ENCODE measurements at regions not wholly inside any gene's neighbourhood (a gene's known extent, or its start where the extent isn't known, plus 50 kb on each side); places are given as distances from the start of the nearest gene placed in this dataset.
"Not testable (repeated sequence)": the region's sequence is repeated elsewhere in the genome, so short reads cannot be mapped to it uniquely, and the experiment has no call there.

DNA sequence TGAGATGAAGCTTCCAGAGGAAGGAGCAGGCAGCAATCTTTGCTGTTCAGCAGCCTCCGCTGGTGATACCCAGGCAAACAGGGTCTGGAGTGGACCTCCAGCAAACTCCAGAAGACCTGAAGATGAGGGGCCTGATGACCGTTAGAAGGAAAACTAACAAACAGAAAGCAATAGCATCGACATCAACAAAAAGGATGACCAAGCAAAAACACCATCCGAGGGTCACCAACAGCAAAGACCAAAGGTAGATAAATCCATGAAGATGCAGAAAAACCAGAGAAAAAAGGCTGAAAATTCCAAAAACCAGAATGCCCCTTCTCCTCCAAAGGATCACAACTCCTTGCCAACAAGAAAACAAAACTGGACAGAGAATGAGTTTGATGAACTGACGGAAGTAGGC lies 235.9 kb upstream of the NSMCE3 start:
- not testable (repeated sequence) for H3K4me3 Mint-ChIP-seq; H3K36me3 Mint-ChIP-seq; DNase-seq; H3K4me1 Mint-ChIP-seq; H3K27ac Mint-ChIP-seq; ATAC-seq (ENCODE audit: low read depth in 2 of 2); H3K27me3 Mint-ChIP-seq
- peaks cover 6 to 38% (median 18%) of the 10 kb centered on the region in 7 donors for H3K9me3 Mint-ChIP-seq

DNA sequence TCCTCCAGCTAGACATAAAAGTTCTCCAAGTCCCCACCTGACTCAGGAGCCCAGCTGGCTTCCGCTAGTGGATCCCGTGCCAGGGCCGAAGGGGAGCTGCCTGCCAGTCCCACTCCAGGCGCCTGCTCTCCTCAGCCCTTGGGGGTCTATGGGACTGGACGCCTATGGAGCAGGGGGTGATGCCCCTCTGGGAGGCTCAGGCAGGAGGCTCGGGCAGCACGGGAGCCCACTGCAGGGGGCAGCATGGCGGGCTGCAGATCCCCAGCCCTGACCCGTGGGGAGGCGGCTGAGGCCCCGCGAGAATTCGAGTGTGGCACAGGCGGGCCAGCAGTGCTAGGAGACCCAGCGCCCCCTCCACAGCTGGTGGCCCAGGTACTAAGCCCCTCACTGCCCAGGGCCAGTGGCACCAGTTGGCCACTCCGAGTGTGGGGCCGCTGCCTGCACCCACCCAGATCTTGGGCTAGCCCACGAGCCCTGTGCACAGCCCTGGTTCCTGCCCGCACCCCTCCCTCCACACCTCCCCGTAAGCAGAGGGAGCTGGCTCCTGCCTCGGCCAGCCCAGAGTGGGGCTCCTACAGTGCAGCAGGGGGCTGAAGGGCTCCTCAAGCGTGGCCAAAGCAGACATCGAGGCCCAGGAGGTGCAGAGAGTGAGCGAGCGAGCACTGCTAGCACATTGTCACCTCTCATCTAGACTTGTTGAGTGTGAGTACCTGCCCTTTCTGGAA lies 221.3 kb upstream of the NSMCE3 start:
- no peaks in the 10 kb centered on the region for H3K36me3 Mint-ChIP-seq

DNA sequence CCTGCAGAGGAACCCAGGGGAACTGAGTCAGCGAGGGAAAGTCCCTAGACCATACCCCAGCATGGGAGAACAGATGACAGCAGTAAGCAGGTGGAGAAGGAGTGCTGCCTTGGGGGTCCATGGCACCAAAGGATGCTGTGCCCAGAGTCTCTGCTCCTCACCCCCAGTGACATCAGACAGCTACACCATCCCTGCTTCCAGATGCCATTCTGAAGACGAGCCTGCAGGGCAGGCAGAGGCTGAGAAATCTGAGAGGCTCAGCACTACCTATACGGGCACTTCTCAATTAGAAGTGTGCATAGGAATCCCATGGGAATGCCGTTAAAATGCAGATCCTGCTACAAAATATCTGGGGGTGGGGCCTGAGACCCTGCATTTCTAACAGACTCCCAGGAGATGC lies 211.3 kb upstream of the NSMCE3 start:
- no peak for ATAC-seq (ENCODE audit: low read depth in 2 of 2)

More for the DNA sequence above, 221.3 kb upstream of the NSMCE3 start:
- Mint-ChIP-seq H3K4me3 (no peak overlapping the region), H3K27me3 (no peaks in the 10 kb centered on the region), H3K4me1 (no peaks in the 10 kb centered on the region), H3K27ac (no peak overlapping the region), H3K9me3 (peaks cover 0 to 8% (median 2%) of the 10 kb centered on the region in 7 donors)
- no peak for ATAC-seq (ENCODE audit: low read depth in 2 of 2)
- DNase-seq, result no peak

DNA sequence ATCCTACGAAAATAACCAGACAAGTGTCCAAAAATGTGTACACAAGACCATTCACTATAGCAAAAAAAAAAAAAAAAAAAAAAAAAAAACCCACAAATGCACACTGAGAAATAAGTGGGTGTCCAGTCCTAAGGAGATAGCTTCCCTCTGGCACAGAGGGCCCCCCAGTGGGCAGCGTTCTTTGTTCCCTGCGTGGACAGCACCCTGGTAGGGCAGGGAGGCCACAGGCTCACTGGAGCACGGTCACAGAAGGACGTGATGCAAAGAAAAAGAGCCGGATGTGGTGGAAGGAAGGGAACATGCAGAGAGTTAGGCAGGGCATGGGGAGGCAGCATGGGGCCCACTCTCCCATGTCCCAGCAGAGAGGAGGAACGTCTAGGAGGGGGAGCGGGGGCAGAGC lies 210.7 kb upstream of the NSMCE3 start:
- ATAC-seq (ENCODE audit: low read depth in 2 of 2) (no peak), DNase-seq (no peak)
- Mint-ChIP-seq H3K4me3 (no peak overlapping the region), H3K27ac (no peak overlapping the region), H3K27me3 (peaks cover 0 to 13% (median 0%) of the 10 kb centered on the region in 3 donors), H3K4me1 (no peaks in the 10 kb centered on the region), H3K9me3 (peaks cover 0 to 6% (median 4%) of the 10 kb centered on the region in 7 donors), H3K36me3 (no peaks in the 10 kb centered on the region)

More for the DNA sequence above, 211.3 kb upstream of the NSMCE3 start:
- peaks cover 0 to 13% (median 0%) of the 10 kb centered on the region in 3 donors for H3K27me3 Mint-ChIP-seq
- no peak for DNase-seq
- no peaks in the 10 kb centered on the region for H3K4me1 Mint-ChIP-seq
- H3K4me3 Mint-ChIP-seq, result no peak overlapping the region
- H3K9me3 Mint-ChIP-seq, result peaks cover 0 to 6% (median 4%) of the 10 kb centered on the region in 7 donors
- H3K27ac Mint-ChIP-seq, result no peak overlapping the region
- no peaks in the 10 kb centered on the region for H3K36me3 Mint-ChIP-seq

DNA sequence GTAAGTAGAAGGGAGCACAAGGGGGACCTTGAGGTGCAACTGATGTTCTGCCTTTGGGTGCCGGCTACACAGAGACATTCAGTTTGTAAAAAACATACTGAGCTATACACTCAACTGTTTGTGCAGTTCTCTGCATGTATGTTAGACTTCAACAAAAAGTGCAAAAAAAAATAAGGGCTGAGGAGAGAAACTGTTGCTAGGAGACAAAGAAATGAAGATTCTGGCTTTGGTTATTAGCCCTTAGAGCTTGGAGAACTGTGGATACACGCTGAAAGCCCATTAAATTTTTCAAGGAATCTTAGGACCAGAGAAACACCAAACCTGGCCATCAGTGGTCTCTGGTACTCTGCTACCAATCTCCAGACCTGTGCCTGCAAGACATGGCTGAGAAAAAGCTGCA lies 207.6 kb upstream of the NSMCE3 start:
- ATAC-seq (ENCODE audit: low read depth in 2 of 2) (no peak), DNase-seq (no peak)
- H3K9me3 Mint-ChIP-seq, result peaks cover 0 to 6% (median 4%) of the 10 kb centered on the region in 7 donors
- H3K4me1 Mint-ChIP-seq, result no peaks in the 10 kb centered on the region
- H3K27ac Mint-ChIP-seq, result no peak overlapping the region
- H3K27me3 Mint-ChIP-seq, result peaks cover 0 to 9% (median 0%) of the 10 kb centered on the region in 3 donors
- H3K36me3 Mint-ChIP-seq, result no peaks in the 10 kb centered on the region
- no peak overlapping the region for H3K4me3 Mint-ChIP-seq

DNA sequence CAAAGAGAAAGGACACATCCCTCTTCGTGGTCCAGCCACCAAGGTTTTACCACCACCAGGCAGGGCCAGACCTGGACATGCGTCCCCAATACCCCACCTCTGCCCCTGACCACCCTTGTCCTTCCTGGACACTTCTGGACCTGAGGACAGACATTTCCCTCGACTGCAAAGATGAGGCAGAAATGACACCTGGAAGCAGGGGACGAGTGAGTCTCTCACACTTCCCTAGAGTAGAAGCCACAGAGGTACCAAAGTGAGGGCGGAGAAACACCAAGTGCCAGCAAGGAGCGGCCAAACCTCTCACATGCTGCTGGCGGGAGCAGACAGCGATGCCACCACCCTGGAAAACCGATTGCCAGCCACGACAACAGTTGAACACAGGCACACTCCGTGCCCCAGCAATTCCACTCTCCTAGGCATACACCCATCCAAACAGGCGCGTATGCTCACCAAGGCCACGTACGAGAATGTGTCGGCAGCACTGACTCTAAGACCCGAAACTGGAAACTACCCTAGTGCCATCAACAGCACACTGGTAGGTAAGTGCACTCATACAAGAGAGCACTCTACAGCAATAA lies 207.0 kb upstream of the NSMCE3 start:
- ATAC-seq (ENCODE audit: low read depth in 2 of 2) (no peak), DNase-seq (no peak)
- peaks cover 0 to 6% (median 4%) of the 10 kb centered on the region in 7 donors for H3K9me3 Mint-ChIP-seq
- no peak overlapping the region for H3K27ac Mint-ChIP-seq
- H3K36me3 Mint-ChIP-seq, result no peaks in the 10 kb centered on the region
- peaks cover 0 to 9% (median 0%) of the 10 kb centered on the region in 3 donors for H3K27me3 Mint-ChIP-seq
- H3K4me3 Mint-ChIP-seq, result no peak overlapping the region
- no peaks in the 10 kb centered on the region for H3K4me1 Mint-ChIP-seq

DNA sequence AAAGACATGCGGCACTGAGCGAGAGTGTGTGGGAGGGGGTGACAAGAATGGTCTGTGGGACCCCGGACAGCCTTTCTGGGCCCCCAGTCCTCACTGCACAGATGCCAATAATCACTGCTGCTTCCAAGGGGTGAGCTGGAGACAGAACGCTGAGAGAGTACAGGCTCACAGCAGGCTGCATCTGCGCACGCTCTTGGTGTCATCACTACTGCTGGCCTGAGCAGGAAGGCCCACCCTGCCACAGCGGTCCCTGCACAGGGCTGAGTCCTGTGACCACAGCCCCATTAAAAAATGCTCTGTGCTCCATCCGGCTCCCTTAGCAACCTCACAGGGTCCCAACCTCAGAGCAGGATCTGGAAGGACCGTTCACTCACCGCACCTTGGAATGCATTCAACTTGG lies 205.5 kb upstream of the NSMCE3 start:
- no peak overlapping the region for H3K4me3 Mint-ChIP-seq
- DNase-seq (no peak), ATAC-seq (ENCODE audit: low read depth in 2 of 2) (no peak)
- no peaks in the 10 kb centered on the region for H3K4me1 Mint-ChIP-seq
- H3K36me3 Mint-ChIP-seq, result no peaks in the 10 kb centered on the region
- peaks cover 0 to 9% (median 0%) of the 10 kb centered on the region in 3 donors for H3K27me3 Mint-ChIP-seq
- H3K27ac Mint-ChIP-seq, result no peak overlapping the region
- peaks cover 1 to 6% (median 4%) of the 10 kb centered on the region in 7 donors for H3K9me3 Mint-ChIP-seq

DNA sequence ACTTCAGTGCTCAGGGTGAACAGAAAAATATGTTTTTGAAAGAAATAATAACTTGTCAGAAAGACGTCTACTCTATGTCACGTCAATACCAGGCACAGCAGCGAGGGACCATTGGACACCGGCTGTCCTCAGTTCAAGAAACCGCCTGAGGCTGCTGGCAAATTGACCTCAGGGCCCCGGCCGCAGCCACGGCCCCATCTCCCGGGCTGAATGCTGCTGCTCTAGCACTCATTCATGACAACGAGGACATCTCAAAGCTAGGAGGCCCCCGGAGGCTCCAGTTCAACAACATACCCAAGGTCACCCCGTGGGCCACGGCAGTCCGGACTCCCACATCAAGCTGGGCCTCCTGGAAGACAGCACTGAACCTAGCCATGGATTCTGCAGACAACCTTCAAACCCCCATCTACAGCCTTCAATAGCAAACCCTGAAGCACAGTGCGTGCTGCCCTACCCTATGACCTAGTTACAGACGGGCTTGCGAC lies 204.0 kb upstream of the NSMCE3 start:
- no peaks in the 10 kb centered on the region for H3K27me3 Mint-ChIP-seq
- no peak overlapping the region for H3K4me3 Mint-ChIP-seq
- no peaks in the 10 kb centered on the region for H3K4me1 Mint-ChIP-seq
- H3K9me3 Mint-ChIP-seq, result peaks cover 0 to 5% (median 1%) of the 10 kb centered on the region in 7 donors
- H3K36me3 Mint-ChIP-seq, result no peaks in the 10 kb centered on the region
- DNase-seq (no peak), ATAC-seq (ENCODE audit: low read depth in 2 of 2) (no peak)
- H3K27ac Mint-ChIP-seq, result no peak overlapping the region

DNA sequence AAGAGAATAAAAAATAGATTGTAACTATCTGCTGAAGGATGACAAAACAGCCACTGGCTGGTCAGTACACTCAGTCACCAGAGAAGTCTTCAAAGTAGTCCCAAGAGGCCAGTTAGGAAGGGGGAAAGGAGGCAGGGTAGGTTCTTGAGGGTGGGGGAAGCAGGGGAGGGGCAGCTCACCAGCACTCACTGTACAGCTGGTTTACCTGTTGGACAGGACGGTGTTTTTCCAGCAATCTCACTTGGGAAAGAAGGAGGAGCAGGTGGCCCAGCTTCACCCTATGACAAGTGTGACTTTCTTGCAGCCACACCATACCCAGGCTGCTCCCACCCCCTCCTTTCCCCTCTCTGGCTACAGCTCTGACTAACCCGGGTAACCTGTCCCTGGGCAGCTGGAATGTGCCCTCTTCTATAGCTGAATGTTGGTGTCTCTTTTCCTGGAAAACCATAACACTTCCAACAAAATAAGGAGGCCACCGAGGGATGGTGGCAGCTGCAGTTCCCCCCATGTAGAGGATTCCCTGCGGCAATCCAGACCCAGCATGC lies 203.4 kb upstream of the NSMCE3 start:
- Mint-ChIP-seq H3K4me3 (no peak overlapping the region), H3K27ac (no peak overlapping the region), H3K4me1 (no peaks in the 10 kb centered on the region), H3K36me3 (no peaks in the 10 kb centered on the region), H3K9me3 (peaks cover 0 to 4% (median 1%) of the 10 kb centered on the region in 7 donors), H3K27me3 (no peaks in the 10 kb centered on the region)
- ATAC-seq (ENCODE audit: low read depth in 2 of 2), result no peak
- no peak for DNase-seq

DNA sequence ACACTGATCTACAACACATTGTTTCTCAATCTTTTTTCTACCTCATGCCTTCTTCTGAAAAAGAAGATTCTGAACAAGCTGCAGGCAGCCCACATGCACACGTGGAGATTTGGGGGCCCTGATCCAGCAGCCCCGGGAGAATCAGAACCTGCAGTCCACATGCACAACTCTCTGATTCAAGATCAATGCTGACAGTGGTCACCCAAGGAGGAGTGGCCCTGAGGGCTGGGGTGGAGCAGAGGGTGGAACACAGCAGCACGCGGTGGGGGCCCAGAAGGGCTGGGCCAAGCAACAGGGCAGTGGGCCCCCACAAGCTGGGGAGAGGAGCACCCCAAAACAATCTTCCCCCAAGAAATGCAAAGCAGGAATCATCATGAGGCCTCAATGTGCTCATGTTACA lies 202.1 kb upstream of the NSMCE3 start:
- H3K4me1 Mint-ChIP-seq, result no peaks in the 10 kb centered on the region
- no peak for DNase-seq

DNA sequence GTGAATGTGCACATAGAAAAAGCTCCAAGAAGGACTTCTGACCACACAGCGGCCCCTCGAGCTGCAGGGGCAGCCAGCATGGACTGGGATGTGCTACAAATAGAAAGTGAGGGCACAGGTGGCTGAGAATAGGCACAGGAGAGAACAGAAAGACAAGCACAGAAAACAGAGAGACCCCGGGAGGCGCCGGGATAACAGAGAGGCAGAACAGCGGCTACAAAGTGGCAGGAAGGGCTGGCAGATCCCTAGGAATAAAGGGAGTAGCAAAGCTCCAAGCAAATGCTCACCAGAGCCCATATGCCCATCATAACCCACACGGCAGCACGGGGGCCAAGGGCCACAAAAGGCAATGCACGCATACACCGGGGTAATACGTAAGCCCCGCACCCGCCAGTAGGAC lies 201.7 kb upstream of the NSMCE3 start:
- no peaks in the 10 kb centered on the region for H3K27me3 Mint-ChIP-seq
- peaks cover 0 to 4% (median 1%) of the 10 kb centered on the region in 7 donors for H3K9me3 Mint-ChIP-seq
- H3K27ac Mint-ChIP-seq, result no peak overlapping the region
- H3K4me3 Mint-ChIP-seq, result no peak overlapping the region
- peaks cover 0 to under 1% of the 10 kb centered on the region in 2 donors for H3K36me3 Mint-ChIP-seq
- DNase-seq (no peak), ATAC-seq (ENCODE audit: low read depth in 2 of 2) (no peak)
- H3K4me1 Mint-ChIP-seq, result no peaks in the 10 kb centered on the region

More for the DNA sequence above, 202.1 kb upstream of the NSMCE3 start:
- no peaks in the 10 kb centered on the region for H3K36me3 Mint-ChIP-seq
- no peak overlapping the region for H3K4me3 Mint-ChIP-seq
- no peak for ATAC-seq (ENCODE audit: low read depth in 2 of 2)
- no peak overlapping the region for H3K27ac Mint-ChIP-seq
- H3K27me3 Mint-ChIP-seq, result no peaks in the 10 kb centered on the region
- H3K9me3 Mint-ChIP-seq, result peaks cover 0 to 4% (median 1%) of the 10 kb centered on the region in 7 donors

DNA sequence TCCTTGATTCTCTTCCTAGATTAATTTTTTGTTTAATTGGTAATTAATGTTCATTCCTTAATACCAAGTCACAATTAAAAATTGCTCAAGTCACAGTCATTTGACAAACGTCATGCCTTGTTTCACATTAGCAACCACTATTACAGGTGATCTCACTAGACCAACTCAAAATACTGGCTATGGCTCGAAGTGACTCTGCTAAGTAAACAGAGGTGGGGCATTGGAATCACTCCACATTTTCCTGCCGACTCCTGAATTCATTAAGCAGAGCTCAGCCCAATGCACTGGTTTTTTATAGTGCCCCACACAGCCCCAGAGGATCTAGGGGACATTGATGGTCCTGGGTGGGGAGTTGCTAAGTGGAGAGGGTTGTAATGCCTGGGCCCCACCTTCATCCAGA lies 201.2 kb upstream of the NSMCE3 start:
- peaks cover 0 to 8% (median 2%) of the 10 kb centered on the region in 7 donors for H3K9me3 Mint-ChIP-seq

DNA sequence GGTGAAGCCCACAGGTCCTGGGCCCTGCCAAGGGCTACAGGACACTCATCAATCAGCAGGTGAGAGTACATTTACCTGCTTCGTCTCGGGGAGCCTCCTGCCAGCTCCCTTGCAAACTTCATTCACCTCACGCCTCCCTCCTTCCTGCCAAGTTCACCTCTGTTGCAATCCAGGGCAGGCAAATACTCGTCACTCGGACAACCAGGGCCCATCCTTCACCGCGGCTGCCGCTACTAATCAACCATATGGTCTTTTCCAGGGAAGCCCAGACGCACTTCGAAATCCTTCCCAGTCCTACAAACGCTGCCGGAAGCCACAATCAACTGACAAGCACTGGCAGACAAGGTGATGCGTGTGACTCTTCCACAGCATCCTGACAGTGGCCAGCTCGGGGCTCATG lies 200.7 kb upstream of the NSMCE3 start:
- H3K27me3 Mint-ChIP-seq, result no peaks in the 10 kb centered on the region
- no peak overlapping the region for H3K27ac Mint-ChIP-seq
- H3K36me3 Mint-ChIP-seq, result peaks cover 0 to 7% of the 10 kb centered on the region in 2 donors
- no peak overlapping the region for H3K4me3 Mint-ChIP-seq
- DNase-seq (no peak), ATAC-seq (ENCODE audit: low read depth in 2 of 2) (no peak)
- H3K4me1 Mint-ChIP-seq, result peaks cover 0 to 6% (median 4%) of the 10 kb centered on the region in 3 donors
- peaks cover 0 to 9% (median 3%) of the 10 kb centered on the region in 7 donors for H3K9me3 Mint-ChIP-seq

More for the DNA sequence above, 201.2 kb upstream of the NSMCE3 start:
- ATAC-seq (ENCODE audit: low read depth in 2 of 2), result no peak
- Mint-ChIP-seq H3K27ac (no peak overlapping the region), H3K27me3 (no peaks in the 10 kb centered on the region), H3K36me3 (peaks cover 0 to 6% of the 10 kb centered on the region in 2 donors), H3K4me3 (no peak overlapping the region), H3K4me1 (peaks cover 0 to 4% (median 4%) of the 10 kb centered on the region in 3 donors)
- DNase-seq, result no peak

DNA sequence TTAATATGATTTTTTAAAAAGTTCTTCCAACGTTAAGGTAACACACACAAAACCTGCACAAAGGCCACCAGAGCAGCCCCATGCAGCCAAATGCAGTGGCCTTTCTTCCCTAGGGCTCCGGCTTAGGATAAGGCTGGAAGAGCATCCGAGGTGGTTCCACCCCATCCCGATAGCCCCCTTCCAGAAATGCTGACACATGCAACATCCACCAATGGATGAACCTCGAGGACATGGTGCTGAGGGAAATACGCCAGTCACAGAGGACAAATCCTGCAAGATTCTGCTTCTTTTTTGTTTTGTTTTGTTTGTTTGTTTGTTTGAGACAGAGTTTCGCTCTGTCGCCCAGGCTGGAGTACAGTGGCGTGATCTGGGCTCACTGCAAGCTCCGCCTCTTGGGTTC lies 199.3 kb upstream of the NSMCE3 start:
- peaks cover 0 to 6% (median 4%) of the 10 kb centered on the region in 3 donors for H3K4me1 Mint-ChIP-seq
- no peak for ATAC-seq (ENCODE audit: low read depth in 2 of 2)
- no peak overlapping the region for H3K27ac Mint-ChIP-seq
- peaks cover 0 to 9% (median 3%) of the 10 kb centered on the region in 7 donors for H3K9me3 Mint-ChIP-seq
- H3K36me3 Mint-ChIP-seq, result peaks cover 0 to 7% of the 10 kb centered on the region in 2 donors
- no peak overlapping the region for H3K4me3 Mint-ChIP-seq
- no peak for DNase-seq
- H3K27me3 Mint-ChIP-seq, result no peaks in the 10 kb centered on the region
